Vagina (tissue), 2 donors: ENCODE measurements at regions not wholly inside any gene's neighbourhood (a gene's known extent, or its start where the extent isn't known, plus 50 kb on each side); places are given as distances from the start of the nearest gene placed in this dataset.

Experiments
- POLR2AphosphoS5 ChIP-seq, 2 donors: sonication (generic); formaldehyde crosslinking; IDR thresholded peaks; one replicate each; pipeline ENCODE4 v1.9.0; 2017; ENCODE audit warnings: antibody characterized with exemption in 2 of 2, mild to moderate bottlenecking in 2 of 2, low read depth in 1 of 2; ENCODE audit not compliant: insufficient read depth in 1 of 2
- TF ChIP-seq, protein P1 (sequence below), 3 experiments: fragments of 450-650 bp in 2 of 3; fragments of 200-600 bp in 1 of 3; sonication (generic) in 1 of 3; IDR thresholded peaks; one replicate each; pipeline ENCODE4 v1.5.1; 2017 to 2019; ENCODE audit warnings: antibody characterized with exemption in 3 of 3, mild to moderate bottlenecking in 2 of 3, moderate library complexity in 2 of 3

DNA sequence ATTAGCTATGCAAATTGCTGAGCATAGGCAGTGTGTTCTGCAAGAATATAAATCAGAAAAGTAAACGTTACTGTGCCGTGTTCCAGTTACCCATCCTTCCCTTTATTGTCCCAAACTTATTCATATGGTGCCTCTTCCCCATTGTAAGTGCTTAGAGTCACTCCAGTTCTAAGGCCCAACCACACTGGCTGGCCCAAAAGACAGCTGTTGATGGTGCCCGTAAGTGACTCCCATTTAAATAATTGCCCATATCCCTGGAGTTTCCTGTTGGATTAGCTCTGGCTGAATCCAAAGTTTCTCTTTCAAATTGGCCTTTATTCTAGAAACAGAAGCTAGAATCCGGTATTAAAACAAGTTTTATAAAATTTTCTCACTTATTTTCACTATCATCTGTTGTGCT, 400.1 kb upstream of the DDHD1 start:
- TF ChIP-seq, protein P1, sequence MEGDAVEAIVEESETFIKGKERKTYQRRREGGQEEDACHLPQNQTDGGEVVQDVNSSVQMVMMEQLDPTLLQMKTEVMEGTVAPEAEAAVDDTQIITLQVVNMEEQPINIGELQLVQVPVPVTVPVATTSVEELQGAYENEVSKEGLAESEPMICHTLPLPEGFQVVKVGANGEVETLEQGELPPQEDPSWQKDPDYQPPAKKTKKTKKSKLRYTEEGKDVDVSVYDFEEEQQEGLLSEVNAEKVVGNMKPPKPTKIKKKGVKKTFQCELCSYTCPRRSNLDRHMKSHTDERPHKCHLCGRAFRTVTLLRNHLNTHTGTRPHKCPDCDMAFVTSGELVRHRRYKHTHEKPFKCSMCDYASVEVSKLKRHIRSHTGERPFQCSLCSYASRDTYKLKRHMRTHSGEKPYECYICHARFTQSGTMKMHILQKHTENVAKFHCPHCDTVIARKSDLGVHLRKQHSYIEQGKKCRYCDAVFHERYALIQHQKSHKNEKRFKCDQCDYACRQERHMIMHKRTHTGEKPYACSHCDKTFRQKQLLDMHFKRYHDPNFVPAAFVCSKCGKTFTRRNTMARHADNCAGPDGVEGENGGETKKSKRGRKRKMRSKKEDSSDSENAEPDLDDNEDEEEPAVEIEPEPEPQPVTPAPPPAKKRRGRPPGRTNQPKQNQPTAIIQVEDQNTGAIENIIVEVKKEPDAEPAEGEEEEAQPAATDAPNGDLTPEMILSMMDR (IDR thresholded peaks at IDR 0.05), result no peak
- TF ChIP-seq POLR2AphosphoS5 (IDR thresholded peaks at IDR 0.05; ENCODE audit: insufficient read depth in 1 of 2, low read depth in 1 of 2), result no peak
